WERI-Rb-1 (cell line): ENCODE measurements at regions not wholly inside any gene's neighbourhood (a gene's known extent, or its start where the extent isn't known, plus 50 kb on each side); places are given as distances from the start of the nearest gene placed in this dataset.

ENCODE experiments used
- DNase-seq: peaks from one replicate; pipeline ENCODE4 v3.0.0-alpha.2; 2020
- H3K27ac ChIP-seq: fragments of 250-450 bp; sonication (Bioruptor Pico); 2 replicates; pipeline ENCODE4 v1.5.1; 2020; ENCODE audit warnings: mild to moderate bottlenecking, moderate library complexity
- H3K27me3 ChIP-seq: fragments of 250-450 bp; sonication (Bioruptor Pico); 2 replicates; pipeline ENCODE4 v1.5.1; 2021; ENCODE audit warnings: mild to moderate bottlenecking, low read depth, moderate library complexity; ENCODE audit not compliant: insufficient read depth, severe bottlenecking
- H3K36me3 ChIP-seq: fragments of 250-450 bp; sonication (Bioruptor Pico); 2 replicates; pipeline ENCODE4 v1.5.1; 2020; ENCODE audit warnings: mild to moderate bottlenecking, moderate library complexity
- H3K4me3 ChIP-seq: 2 replicates; pipeline ENCODE4 v1.5.1; 2011; ENCODE audit warnings: low read depth, mild to moderate bottlenecking, control low read depth, low read length
- H3K9me3 ChIP-seq: fragments of 250-450 bp; sonication (Bioruptor Pico); 2 replicates; pipeline ENCODE4 v1.5.1; 2021; ENCODE audit warnings: mild to moderate bottlenecking, moderate library complexity; ENCODE audit not compliant: severe bottlenecking
- TF ChIP-seq, protein P1 (sequence below): IDR thresholded peaks from 2 replicates; pipeline ENCODE4 v1.5.1; 2011; ENCODE audit warnings: low read depth, mild to moderate bottlenecking, control low read depth, inconsistent platforms, low read length

DNA sequence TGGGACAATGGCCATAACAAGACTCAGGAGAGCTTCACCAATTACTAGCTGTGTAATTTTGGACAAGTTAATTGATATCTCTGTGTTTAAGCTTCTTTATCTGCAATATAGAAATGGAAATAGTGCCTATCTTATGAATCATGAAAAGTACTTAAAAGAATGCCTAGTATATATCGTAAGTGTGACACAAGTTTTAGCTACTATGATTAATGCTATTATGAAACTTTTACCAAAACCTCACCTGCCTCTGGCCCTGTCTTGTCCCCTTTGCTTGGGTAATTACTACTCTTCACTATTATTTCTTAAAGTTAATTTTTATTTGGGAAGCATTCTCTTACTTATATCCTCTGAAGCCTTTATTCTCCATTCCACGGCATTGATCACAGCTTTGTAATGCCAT is 75.0 kb upstream of the NETO1 start:
- Histone ChIP-seq H3K27ac (no peak overlapping the region), H3K27me3 (no peaks in the 10 kb centered on the region), H3K9me3 (no peaks in the 10 kb centered on the region), H3K4me3 (no peak overlapping the region), H3K36me3 (no peaks in the 10 kb centered on the region)
- DNase-seq: no peak
- TF ChIP-seq, protein P1, sequence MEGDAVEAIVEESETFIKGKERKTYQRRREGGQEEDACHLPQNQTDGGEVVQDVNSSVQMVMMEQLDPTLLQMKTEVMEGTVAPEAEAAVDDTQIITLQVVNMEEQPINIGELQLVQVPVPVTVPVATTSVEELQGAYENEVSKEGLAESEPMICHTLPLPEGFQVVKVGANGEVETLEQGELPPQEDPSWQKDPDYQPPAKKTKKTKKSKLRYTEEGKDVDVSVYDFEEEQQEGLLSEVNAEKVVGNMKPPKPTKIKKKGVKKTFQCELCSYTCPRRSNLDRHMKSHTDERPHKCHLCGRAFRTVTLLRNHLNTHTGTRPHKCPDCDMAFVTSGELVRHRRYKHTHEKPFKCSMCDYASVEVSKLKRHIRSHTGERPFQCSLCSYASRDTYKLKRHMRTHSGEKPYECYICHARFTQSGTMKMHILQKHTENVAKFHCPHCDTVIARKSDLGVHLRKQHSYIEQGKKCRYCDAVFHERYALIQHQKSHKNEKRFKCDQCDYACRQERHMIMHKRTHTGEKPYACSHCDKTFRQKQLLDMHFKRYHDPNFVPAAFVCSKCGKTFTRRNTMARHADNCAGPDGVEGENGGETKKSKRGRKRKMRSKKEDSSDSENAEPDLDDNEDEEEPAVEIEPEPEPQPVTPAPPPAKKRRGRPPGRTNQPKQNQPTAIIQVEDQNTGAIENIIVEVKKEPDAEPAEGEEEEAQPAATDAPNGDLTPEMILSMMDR: no peak

- Histone ChIP-seq H3K27ac (no peak overlapping the region), H3K4me3 (no peak overlapping the region), H3K9me3 (no peaks in the 10 kb centered on the region), H3K36me3 (no peaks in the 10 kb centered on the region), H3K27me3 (no peaks in the 10 kb centered on the region)
- TF ChIP-seq, protein P1: no peak
- DNase-seq: no peak
Observed at GRCh38 chr18:72940986-72941385, 73.2 kb upstream of the NETO1 start.

DNA sequence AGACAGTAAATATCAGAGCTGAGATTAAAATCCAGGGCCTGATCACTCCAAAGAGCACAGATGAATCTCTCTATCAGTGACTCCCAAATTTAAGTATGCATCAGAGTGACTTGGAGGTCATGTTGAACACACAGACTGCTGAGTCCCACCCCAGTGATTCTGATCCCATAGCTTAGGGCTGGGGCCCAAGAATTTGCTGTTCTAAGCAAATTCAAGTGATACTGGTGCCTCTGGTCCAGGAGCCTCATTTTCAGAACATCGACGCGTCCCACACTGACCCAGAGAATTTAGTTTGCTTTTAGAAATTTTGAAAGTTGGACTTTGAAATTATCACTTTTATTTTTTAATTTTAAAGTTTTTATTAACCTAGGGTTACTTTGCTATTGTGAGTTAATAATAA is 72.7 kb upstream of the NETO1 start:
- Histone ChIP-seq H3K4me3 (no peak overlapping the region), H3K27me3 (no peaks in the 10 kb centered on the region), H3K27ac (no peak overlapping the region), H3K36me3 (no peaks in the 10 kb centered on the region), H3K9me3 (no peaks in the 10 kb centered on the region)
- TF ChIP-seq, protein P1: no peak
- no peak for DNase-seq

- H3K36me3 ChIP-seq: no peaks in the 10 kb centered on the region
- no peak overlapping the region for H3K4me3 ChIP-seq
- no peaks in the 10 kb centered on the region for H3K27me3 ChIP-seq
- no peak for DNase-seq
- H3K27ac ChIP-seq: no peak overlapping the region
- TF ChIP-seq, protein P1: no peak
- no peaks in the 10 kb centered on the region for H3K9me3 ChIP-seq
Observed at GRCh38 chr18:72935744-72936143, 68.0 kb upstream of the NETO1 start.

- no peaks in the 10 kb centered on the region for H3K36me3 ChIP-seq
- H3K27ac ChIP-seq: no peak overlapping the region
- TF ChIP-seq, protein P1: no peak
Observed at GRCh38 chr18:72922895-72923294, 55.1 kb upstream of the NETO1 start.

More at GRCh38 chr18:72922895-72923294, 55.1 kb upstream of the NETO1 start:
- no peaks in the 10 kb centered on the region for H3K9me3 ChIP-seq
- no peak overlapping the region for H3K4me3 ChIP-seq
- DNase-seq: no peak
- H3K27me3 ChIP-seq: no peaks in the 10 kb centered on the region
